GM13976 (cell line): ENCODE measurements at regions not wholly inside any gene's neighbourhood (a gene's known extent, or its start where the extent isn't known, plus 50 kb on each side); places are given as distances from the start of the nearest gene placed in this dataset.

Experiments used
- DNase-seq: peaks from one replicate; pipeline ENCODE4 v3.0.0; 2012; ENCODE audit warnings: low spot score
- in situ Hi-C: fragments of 300-500 bp; cut with MboI; formaldehyde crosslinking; loops from one replicate; pipeline ENCODE4 v1.12.0; 2022; ENCODE audit warnings: low sequenced_read_pairs, mixed read lengths, inconsistent platforms; ENCODE audit not compliant: unreplicated experiment
- TF ChIP-seq, protein P1 (sequence below): IDR thresholded peaks from 2 replicates; pipeline ENCODE4 v1.5.1; 2012; ENCODE audit warnings: borderline replicate concordance, mild to moderate bottlenecking; ENCODE audit not compliant: insufficient read depth; ENCODE audit errors: extremely low read depth, missing control alignments, control extremely low read depth

DNA sequence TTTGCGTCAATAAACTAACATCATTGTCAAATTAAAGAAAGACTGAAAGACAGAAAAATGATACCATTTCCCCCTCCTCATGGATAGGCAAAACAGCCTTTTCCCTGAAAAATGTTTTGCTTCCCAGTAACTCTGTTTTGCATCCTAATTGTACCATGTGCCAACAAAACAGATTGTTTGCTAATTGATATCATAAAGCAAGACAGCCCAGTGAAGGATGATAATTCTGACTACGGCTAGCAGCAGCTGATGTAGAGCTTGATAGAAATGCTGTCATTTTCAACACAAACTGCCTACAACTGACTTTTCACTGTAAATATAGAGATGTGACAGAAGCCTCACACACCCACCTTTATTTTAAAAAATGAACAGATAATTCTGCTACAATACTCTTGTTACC, 1061.6 kb downstream of the HACE1 start:
- DNase-seq: no peak
- TF ChIP-seq, protein P1, sequence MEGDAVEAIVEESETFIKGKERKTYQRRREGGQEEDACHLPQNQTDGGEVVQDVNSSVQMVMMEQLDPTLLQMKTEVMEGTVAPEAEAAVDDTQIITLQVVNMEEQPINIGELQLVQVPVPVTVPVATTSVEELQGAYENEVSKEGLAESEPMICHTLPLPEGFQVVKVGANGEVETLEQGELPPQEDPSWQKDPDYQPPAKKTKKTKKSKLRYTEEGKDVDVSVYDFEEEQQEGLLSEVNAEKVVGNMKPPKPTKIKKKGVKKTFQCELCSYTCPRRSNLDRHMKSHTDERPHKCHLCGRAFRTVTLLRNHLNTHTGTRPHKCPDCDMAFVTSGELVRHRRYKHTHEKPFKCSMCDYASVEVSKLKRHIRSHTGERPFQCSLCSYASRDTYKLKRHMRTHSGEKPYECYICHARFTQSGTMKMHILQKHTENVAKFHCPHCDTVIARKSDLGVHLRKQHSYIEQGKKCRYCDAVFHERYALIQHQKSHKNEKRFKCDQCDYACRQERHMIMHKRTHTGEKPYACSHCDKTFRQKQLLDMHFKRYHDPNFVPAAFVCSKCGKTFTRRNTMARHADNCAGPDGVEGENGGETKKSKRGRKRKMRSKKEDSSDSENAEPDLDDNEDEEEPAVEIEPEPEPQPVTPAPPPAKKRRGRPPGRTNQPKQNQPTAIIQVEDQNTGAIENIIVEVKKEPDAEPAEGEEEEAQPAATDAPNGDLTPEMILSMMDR: no peak
- in situ Hi-C loops: no loop called here

DNA sequence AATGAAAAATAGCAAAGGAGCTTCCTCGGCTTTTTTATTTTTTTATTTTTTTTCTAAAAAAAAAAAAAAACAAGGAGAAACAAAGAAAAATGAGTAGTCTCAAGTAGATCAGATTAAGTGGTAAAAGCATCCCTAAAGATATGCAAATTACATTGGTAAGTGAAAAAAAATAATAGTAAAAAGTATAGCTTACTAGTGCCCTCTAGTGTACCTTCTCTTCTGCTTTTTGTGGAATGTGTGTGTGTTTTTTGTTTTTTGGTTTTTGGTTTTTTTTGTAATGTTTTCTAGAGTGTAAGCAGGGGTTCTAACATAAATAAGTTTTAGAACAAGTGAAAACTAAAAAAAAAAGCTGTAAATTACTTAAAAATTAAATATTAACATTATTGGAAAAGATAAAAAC, 1062.0 kb downstream of the HACE1 start:
- TF ChIP-seq, protein P1: no peak
- in situ Hi-C loops: no loop called here
- DNase-seq: no peak

DNA sequence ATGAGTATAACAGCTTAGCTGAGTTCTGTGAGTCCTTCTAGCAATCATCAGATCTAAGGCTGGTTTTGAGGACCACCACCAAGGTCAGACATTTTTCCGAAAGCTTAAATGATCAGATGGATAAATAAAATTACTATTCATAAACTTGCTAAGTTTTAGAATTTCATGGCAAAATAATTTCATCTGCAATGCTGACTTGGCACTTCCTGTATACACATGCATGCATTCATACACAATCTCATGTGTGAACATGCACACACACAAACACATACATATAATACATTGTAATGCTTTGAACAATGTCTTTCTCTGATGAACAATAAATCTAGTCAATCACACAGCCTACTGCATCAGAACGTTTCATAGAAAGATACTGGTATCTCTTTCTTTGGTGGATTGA, 1068.3 kb downstream of the HACE1 start:
- TF ChIP-seq, protein P1: no peak
- no peak for DNase-seq
- in situ Hi-C loops: no loop called here

DNA sequence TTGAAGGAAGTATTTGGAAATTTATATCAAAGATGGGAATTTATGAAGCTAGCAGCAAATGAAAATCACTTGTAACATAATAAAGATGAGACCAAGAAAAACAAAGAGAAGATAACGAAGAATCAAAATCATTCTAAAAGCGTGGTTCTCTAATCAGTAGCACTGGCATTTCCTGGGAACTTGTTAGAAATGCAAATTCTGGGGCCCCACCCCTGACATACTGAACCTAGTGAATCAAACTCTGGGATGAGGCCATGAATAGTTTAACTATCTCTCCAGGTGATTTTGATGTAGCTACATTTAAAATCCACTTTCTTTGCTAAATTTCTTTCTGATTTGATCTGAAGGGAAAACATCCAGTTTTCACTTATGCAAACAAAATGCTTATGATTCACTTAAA, 1075.6 kb downstream of the HACE1 start:
- in situ Hi-C loops: no loop called here
- no peak for DNase-seq
- TF ChIP-seq, protein P1: no peak

DNA sequence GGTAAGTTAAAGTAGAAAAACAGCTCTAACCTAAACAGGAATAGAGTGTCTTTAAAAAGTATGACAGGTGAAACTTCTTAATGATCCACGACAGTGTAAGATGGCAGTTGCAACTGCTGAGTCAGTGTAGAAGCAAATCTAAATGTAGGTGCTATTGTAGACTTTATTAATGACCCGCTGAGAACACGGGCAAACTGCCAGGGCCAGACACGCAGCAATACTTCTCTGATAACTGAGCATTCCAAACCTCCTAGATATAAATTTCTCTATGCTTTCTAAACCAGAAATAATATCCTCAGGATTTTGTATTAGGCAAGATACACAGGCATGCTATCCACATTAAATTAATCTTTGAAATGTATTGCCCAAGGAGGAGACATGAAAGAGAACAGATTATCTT, 1076.4 kb downstream of the HACE1 start:
- TF ChIP-seq, protein P1: no peak
- in situ Hi-C loops: no loop called here
- no peak for DNase-seq

DNA sequence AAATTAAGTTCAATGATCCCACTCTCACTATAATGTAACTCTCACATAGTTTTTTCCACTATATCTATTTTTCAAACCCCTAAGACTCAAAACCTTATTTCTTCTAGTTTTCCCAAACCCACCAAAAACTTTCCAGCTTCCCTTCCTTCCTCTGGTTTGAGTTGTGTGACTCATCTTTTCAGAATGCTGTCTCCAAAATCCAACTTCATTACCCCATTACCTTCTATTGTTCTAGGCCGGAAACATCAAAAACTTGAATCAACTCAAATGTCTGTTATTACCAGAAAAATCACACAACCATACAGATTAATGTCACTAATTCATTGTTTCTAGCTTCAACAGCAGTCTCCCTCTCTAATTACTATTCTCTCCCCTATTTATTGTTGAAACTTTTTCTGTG, 1090.3 kb downstream of the HACE1 start:
- no peak for DNase-seq
- TF ChIP-seq, protein P1: no peak
- in situ Hi-C loops: no loop called here

DNA sequence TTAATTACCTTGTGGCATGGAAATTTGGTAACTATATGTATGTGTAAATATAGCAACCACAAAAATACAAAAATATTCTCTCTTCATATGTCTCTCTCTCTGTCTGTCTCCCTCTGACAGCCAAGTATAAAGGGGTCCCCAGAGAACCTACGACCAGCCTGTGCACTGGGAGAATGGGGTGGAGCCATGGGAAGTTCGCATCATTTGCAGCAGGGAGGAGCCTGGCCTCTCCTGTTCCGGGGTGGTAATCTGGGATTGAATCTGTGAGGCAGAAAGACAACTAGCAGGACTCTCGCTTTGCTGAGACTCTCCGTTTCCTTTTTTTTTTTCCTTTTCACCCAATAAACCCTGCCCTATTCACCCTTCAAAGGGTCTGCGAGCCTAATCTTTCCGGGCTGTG, 1109.1 kb downstream of the HACE1 start:
- TF ChIP-seq, protein P1: no peak
- in situ Hi-C loops: no loop called here
- DNase-seq: no peak
